ENCODE measurements at regions not wholly inside any gene's neighbourhood (a gene's known extent, or its start where the extent isn't known, plus 50 kb on each side); places are given as distances from the start of the nearest gene placed in this dataset.

- Histone ChIP-seq H3K9ac (ENCODE audit: insufficient read length, low read depth) (no peak overlapping the region), H3K9me3 (ENCODE audit: insufficient read depth, low read length) (no peaks in the 10 kb centered on the region), H3K4me3 (ENCODE audit: insufficient read length, low read depth) (no peak overlapping the region), H3K27me3 (ENCODE audit: insufficient read depth, insufficient read length) (no peaks in the 10 kb centered on the region), H3K36me3 (ENCODE audit: insufficient read depth, insufficient read length, low read length) (no peaks in the 10 kb centered on the region), H3K4me1 (ENCODE audit: insufficient read depth, insufficient read length) (no peaks in the 10 kb centered on the region)
- TF ChIP-seq ZNF274 (IDR thresholded peaks at IDR 0.05; ENCODE audit: low read depth, low read length), result no peak
- TF ChIP-seq YY1 (IDR thresholded peaks at IDR 0.05; ENCODE audit: insufficient read depth, insufficient read length), result no peak
- no peak for TF ChIP-seq SUZ12 (IDR thresholded peaks at IDR 0.05; ENCODE audit: extremely low read depth, insufficient read depth, insufficient read length)
- DNase-seq (ENCODE audit: low read depth, low spot score), result no peak
Observed at GRCh38 chr2:101550555-101550954, 75.6 kb upstream of the RFX8 start.

- Histone ChIP-seq H3K9me3 (ENCODE audit: insufficient read depth, low read length) (no peaks in the 10 kb centered on the region), H3K4me1 (ENCODE audit: insufficient read depth, insufficient read length) (no peaks in the 10 kb centered on the region), H3K9ac (ENCODE audit: insufficient read length, low read depth) (no peak overlapping the region), H3K27me3 (ENCODE audit: insufficient read depth, insufficient read length) (no peaks in the 10 kb centered on the region), H3K36me3 (ENCODE audit: insufficient read depth, insufficient read length, low read length) (no peaks in the 10 kb centered on the region), H3K4me3 (ENCODE audit: insufficient read length, low read depth) (no peak overlapping the region)
- no peak for DNase-seq (ENCODE audit: low read depth, low spot score)
- TF ChIP-seq SUZ12 (IDR thresholded peaks at IDR 0.05; ENCODE audit: extremely low read depth, insufficient read depth, insufficient read length), result no peak
- no peak for TF ChIP-seq ZNF274 (IDR thresholded peaks at IDR 0.05; ENCODE audit: low read depth, low read length)
- TF ChIP-seq YY1 (IDR thresholded peaks at IDR 0.05; ENCODE audit: insufficient read depth, insufficient read length), result no peak
Observed at GRCh38 chr2:101549371-101549770, 74.5 kb upstream of the RFX8 start.

GRCh38 chr2:101546376-101547058 is 71.6 kb upstream of the RFX8 start:
- Histone ChIP-seq H3K9me3 (ENCODE audit: insufficient read depth, low read length) (peaks cover 7% of the 10 kb centered on the region; the same call in 1 of the 2 replicates), H3K4me3 (ENCODE audit: insufficient read length, low read depth) (no peak overlapping the region), H3K36me3 (ENCODE audit: insufficient read depth, insufficient read length, low read length) (no peaks in the 10 kb centered on the region), H3K27me3 (ENCODE audit: insufficient read depth, insufficient read length) (no peaks in the 10 kb centered on the region), H3K9ac (ENCODE audit: insufficient read length, low read depth) (no peak overlapping the region), H3K4me1 (ENCODE audit: insufficient read depth, insufficient read length) (no peaks in the 10 kb centered on the region)
- no peak for DNase-seq (ENCODE audit: low read depth, low spot score)
- TF ChIP-seq SUZ12 (IDR thresholded peaks at IDR 0.05; ENCODE audit: extremely low read depth, insufficient read depth, insufficient read length) (no peak), ZNF274 (IDR thresholded peaks at IDR 0.05; ENCODE audit: low read depth, low read length) (no peak), YY1 (IDR thresholded peaks at IDR 0.05; ENCODE audit: insufficient read depth, insufficient read length) (no peak)

GRCh38 chr2:101545950-101546349 is 71.0 kb upstream of the RFX8 start:
- no peak for DNase-seq (ENCODE audit: low read depth, low spot score)
- Histone ChIP-seq H3K27me3 (ENCODE audit: insufficient read depth, insufficient read length) (no peaks in the 10 kb centered on the region), H3K4me3 (ENCODE audit: insufficient read length, low read depth) (no peak overlapping the region), H3K9me3 (ENCODE audit: insufficient read depth, low read length) (peaks cover 7% of the 10 kb centered on the region; the same call in 1 of the 2 replicates), H3K4me1 (ENCODE audit: insufficient read depth, insufficient read length) (no peaks in the 10 kb centered on the region), H3K36me3 (ENCODE audit: insufficient read depth, insufficient read length, low read length) (no peaks in the 10 kb centered on the region), H3K9ac (ENCODE audit: insufficient read length, low read depth) (no peak overlapping the region)
- no peak for TF ChIP-seq YY1 (IDR thresholded peaks at IDR 0.05; ENCODE audit: insufficient read depth, insufficient read length)
- TF ChIP-seq SUZ12 (IDR thresholded peaks at IDR 0.05; ENCODE audit: extremely low read depth, insufficient read depth, insufficient read length), result no peak
- no peak for TF ChIP-seq ZNF274 (IDR thresholded peaks at IDR 0.05; ENCODE audit: low read depth, low read length)

- TF ChIP-seq ZNF274 (IDR thresholded peaks at IDR 0.05; ENCODE audit: low read depth, low read length) (no peak), YY1 (IDR thresholded peaks at IDR 0.05; ENCODE audit: insufficient read depth, insufficient read length) (no peak), SUZ12 (IDR thresholded peaks at IDR 0.05; ENCODE audit: extremely low read depth, insufficient read depth, insufficient read length) (no peak)
- DNase-seq (ENCODE audit: low read depth, low spot score), result no peak
- H3K36me3 ChIP-seq (ENCODE audit: insufficient read depth, insufficient read length, low read length), result no peaks in the 10 kb centered on the region
- no peak overlapping the region for H3K9ac ChIP-seq (ENCODE audit: insufficient read length, low read depth)
- no peaks in the 10 kb centered on the region for H3K4me1 ChIP-seq (ENCODE audit: insufficient read depth, insufficient read length)
- peaks cover 14% of the 10 kb centered on the region; the same call in 1 of the 2 replicates for H3K9me3 ChIP-seq (ENCODE audit: insufficient read depth, low read length)
- H3K27me3 ChIP-seq (ENCODE audit: insufficient read depth, insufficient read length), result no peaks in the 10 kb centered on the region
- H3K4me3 ChIP-seq (ENCODE audit: insufficient read length, low read depth), result no peak overlapping the region
Observed at GRCh38 chr2:101540518-101540917, 65.6 kb upstream of the RFX8 start.

- no peak for DNase-seq (ENCODE audit: low read depth, low spot score)
- Histone ChIP-seq H3K4me1 (ENCODE audit: insufficient read depth, insufficient read length) (no peaks in the 10 kb centered on the region), H3K36me3 (ENCODE audit: insufficient read depth, insufficient read length, low read length) (no peaks in the 10 kb centered on the region), H3K27me3 (ENCODE audit: insufficient read depth, insufficient read length) (no peaks in the 10 kb centered on the region), H3K4me3 (ENCODE audit: insufficient read length, low read depth) (no peak overlapping the region), H3K9ac (ENCODE audit: insufficient read length, low read depth) (no peak overlapping the region), H3K9me3 (ENCODE audit: insufficient read depth, low read length) (peaks cover 13% of the 10 kb centered on the region; the same call in 1 of the 2 replicates)
- TF ChIP-seq YY1 (IDR thresholded peaks at IDR 0.05; ENCODE audit: insufficient read depth, insufficient read length) (no peak), ZNF274 (IDR thresholded peaks at IDR 0.05; ENCODE audit: low read depth, low read length) (no peak), SUZ12 (IDR thresholded peaks at IDR 0.05; ENCODE audit: extremely low read depth, insufficient read depth, insufficient read length) (no peak)
Observed at GRCh38 chr2:101538076-101538475, 63.2 kb upstream of the RFX8 start.

- peaks cover 5% of the 10 kb centered on the region for H3K4me1 ChIP-seq (ENCODE audit: insufficient read depth, insufficient read length)
- no peak for TF ChIP-seq YY1 (IDR thresholded peaks at IDR 0.05; ENCODE audit: insufficient read depth, insufficient read length)
- no peak for TF ChIP-seq ZNF274 (IDR thresholded peaks at IDR 0.05; ENCODE audit: low read depth, low read length)
- TF ChIP-seq SUZ12 (IDR thresholded peaks at IDR 0.05; ENCODE audit: extremely low read depth, insufficient read depth, insufficient read length), result no peak
- no peak overlapping the region for H3K4me3 ChIP-seq (ENCODE audit: insufficient read length, low read depth)
- no peak for DNase-seq (ENCODE audit: low read depth, low spot score)
- no peaks in the 10 kb centered on the region for H3K27me3 ChIP-seq (ENCODE audit: insufficient read depth, insufficient read length)
- peak overlapping the region; percentile 39 for H3K9ac ChIP-seq (ENCODE audit: insufficient read length, low read depth)
- H3K9me3 ChIP-seq (ENCODE audit: insufficient read depth, low read length), result peaks cover 14% of the 10 kb centered on the region; the same call in 1 of the 2 replicates
- H3K36me3 ChIP-seq (ENCODE audit: insufficient read depth, insufficient read length, low read length), result no peaks in the 10 kb centered on the region
Observed at GRCh38 chr2:101534149-101534611, 59.3 kb upstream of the RFX8 start.

Measured in NT2/D1 (cell line).